HL-60 (cell line): ENCODE measurements at regions not wholly inside any gene's neighbourhood (a gene's known extent, or its start where the extent isn't known, plus 50 kb on each side); places are given as distances from the start of the nearest gene placed in this dataset.

Source experiments
- DNase-seq, 2 experiments: peaks; one replicate each; pipeline ENCODE4 v3.0.0-alpha.2; 2010 to 2020; ENCODE audit warnings: low read depth in 1 of 2, low spot score in 1 of 2
- H3K27ac ChIP-seq: fragments of 250-450 bp; sonication (Bioruptor Pico); replicated peaks from 2 replicates; pipeline ENCODE4 v1.5.1; 2020; ENCODE audit warnings: mild to moderate bottlenecking, moderate library complexity
- H3K27me3 ChIP-seq: fragments of 250-450 bp; sonication (Bioruptor Pico); 2 replicates; pipeline ENCODE4 v1.5.1; 2021; ENCODE audit warnings: mild to moderate bottlenecking, moderate library complexity; ENCODE audit not compliant: insufficient read depth, poor library complexity, severe bottlenecking
- H3K4me3 ChIP-seq: replicated peaks from 2 replicates; pipeline ENCODE4 v1.5.1; 2011; ENCODE audit warnings: mild to moderate bottlenecking, control low read depth, low read length; ENCODE audit not compliant: insufficient read depth
- CTCF ChIP-seq: IDR thresholded peaks from one replicate; pipeline ENCODE4 v1.5.1; 2011; ENCODE audit warnings: low read length, control low read depth, inconsistent platforms; ENCODE audit not compliant: insufficient read depth
- GABPA ChIP-seq: IDR thresholded peaks from 2 replicates; pipeline ENCODE4 v1.6.1; 2012; ENCODE audit warnings: low read depth
- POLR2AphosphoS5 ChIP-seq: IDR thresholded peaks from 2 replicates; pipeline ENCODE4 v1.6.1; 2012; ENCODE audit warnings: low read depth
- REST ChIP-seq: IDR thresholded peaks from 2 replicates; pipeline ENCODE4 v1.6.1; 2012; ENCODE audit warnings: low read depth; ENCODE audit not compliant: insufficient replicate concordance
- SPI1 ChIP-seq: IDR thresholded peaks from 2 replicates; pipeline ENCODE4 v1.6.1; 2012; ENCODE audit warnings: low read depth, mild to moderate bottlenecking, borderline replicate concordance

- peak in 1 of 2 experiments; percentile 89 for DNase-seq
- no peaks in the 10 kb centered on the region for H3K27me3 ChIP-seq
- no peak for TF ChIP-seq CTCF
- TF ChIP-seq POLR2AphosphoS5, result peak; percentile 15; the same call in 1 of the 2 replicates
- peak; percentile 100 for TF ChIP-seq SPI1
- no peak for TF ChIP-seq REST
- no peak for TF ChIP-seq GABPA
- no peak overlapping the region for H3K4me3 ChIP-seq
- peak overlapping the region; percentile 40 for H3K27ac ChIP-seq
Observed at GRCh38 chr13:80036845-80037504, 304.0 kb downstream of the SPRY2 start.

GRCh38 chr13:80035096-80035495 lies 305.8 kb downstream of the SPRY2 start:
- Histone ChIP-seq H3K27me3 (no peaks in the 10 kb centered on the region), H3K4me3 (no peak overlapping the region), H3K27ac (no peak overlapping the region)
- DNase-seq, result no peak
- TF ChIP-seq POLR2AphosphoS5 (no peak), CTCF (no peak), SPI1 (no peak), REST (no peak), GABPA (no peak)

- no peak overlapping the region for H3K4me3 ChIP-seq
- TF ChIP-seq POLR2AphosphoS5 (no peak), CTCF (no peak), GABPA (no peak)
- no peak for DNase-seq
- H3K27ac ChIP-seq, result no peak overlapping the region
- H3K27me3 ChIP-seq, result no peaks in the 10 kb centered on the region
Observed at GRCh38 chr13:80033951-80034350, 307.0 kb downstream of the SPRY2 start.

GRCh38 chr13:80033286-80033685 lies 307.6 kb downstream of the SPRY2 start:
- no peak for TF ChIP-seq REST
- no peak for TF ChIP-seq CTCF
- no peak for TF ChIP-seq SPI1
- DNase-seq, result no peak
- Histone ChIP-seq H3K4me3 (no peak overlapping the region), H3K27ac (no peak overlapping the region), H3K27me3 (no peaks in the 10 kb centered on the region)
